HEK293 (cell line): ENCODE measurements at regions not wholly inside any gene's neighbourhood (a gene's known extent, or its start where the extent isn't known, plus 50 kb on each side); places are given as distances from the start of the nearest gene placed in this dataset.

Experiments
- CTCF ChIA-PET: fragments of 350-600 bp; formaldehyde crosslinking; extraction: SDS; loops from one replicate; lab custom pipeline; 2021; ENCODE audit warnings: antibody characterized with exemption; lab: Yijun Ruan, JAX
- POLR2A ChIA-PET: fragments of 300-600 bp; formaldehyde crosslinking; extraction: SDS; loops from one replicate; lab custom pipeline; 2020; ENCODE audit warnings: antibody characterized with exemption, inconsistent platforms; lab: Yijun Ruan, JAX
- H3K27ac ChIP-seq: fragments of 200-500 bp; sonication (Bioruptor generic); 2 replicates; pipeline ENCODE4 v1.5.1; 2014; ENCODE audit warnings: low read depth, low read length, control low read depth, inconsistent platforms; ENCODE audit errors: extremely low read depth
- H3K36me3 ChIP-seq, 2 experiments: fragments of 200-500 bp in 1 of 2; sonication (Bioruptor generic) in 1 of 2; 1 replicate in 1 of 2; 2 replicates in 1 of 2; pipeline ENCODE4 v1.5.1; 2014 to 2017; ENCODE audit warnings: inconsistent platforms in 2 of 2, low read length in 2 of 2; ENCODE audit not compliant: control insufficient read depth in 2 of 2, insufficient read depth in 1 of 2
- H3K4me1 ChIP-seq: fragments of 200-500 bp; sonication (Bioruptor generic); 2 replicates; pipeline ENCODE4 v1.5.1; 2014; ENCODE audit warnings: mild to moderate bottlenecking, low read length, inconsistent platforms; ENCODE audit not compliant: control insufficient read depth, insufficient read depth
- H3K4me3 ChIP-seq: 2 replicates; pipeline ENCODE4 v1.5.1; 2011; ENCODE audit warnings: low read depth, mild to moderate bottlenecking, control low read depth, low read length, moderate library complexity
- H3K9me3 ChIP-seq: fragments of 200-500 bp; sonication (Bioruptor generic); 2 replicates; pipeline ENCODE4 v1.5.1; 2014; ENCODE audit warnings: low read depth, low read length, inconsistent platforms; ENCODE audit not compliant: control insufficient read depth, insufficient read depth
- FEZF1 ChIP-seq: fragments of 450-650 bp; formaldehyde crosslinking; IDR thresholded peaks from 2 replicates; pipeline ENCODE4 v1.5.1; 2016; ENCODE audit warnings: missing biosample characterization, missing genetic modification characterization
- GLIS2 ChIP-seq: fragments of 450-650 bp; formaldehyde crosslinking; IDR thresholded peaks from 2 replicates; pipeline ENCODE4 v1.5.1; 2016; ENCODE audit warnings: missing biosample characterization, missing genetic modification characterization
- HOXA7 ChIP-seq: sonication (generic); formaldehyde crosslinking; IDR thresholded peaks from 2 replicates; pipeline ENCODE4 v1.8.1; 2022; ENCODE audit warnings: missing genetic modification reagents, borderline replicate concordance
- KLF17 ChIP-seq: fragments of 450-650 bp; formaldehyde crosslinking; IDR thresholded peaks from 2 replicates; pipeline ENCODE4 v1.5.1; 2016; ENCODE audit warnings: missing biosample characterization, missing genetic modification characterization
- MZF1 ChIP-seq: fragments of 450-650 bp; formaldehyde crosslinking; IDR thresholded peaks from 2 replicates; pipeline ENCODE4 v1.5.1; 2017; ENCODE audit warnings: missing biosample characterization, missing genetic modification characterization, borderline replicate concordance
- REST ChIP-seq: fragments of 450-650 bp; formaldehyde crosslinking; IDR thresholded peaks from 2 replicates; pipeline ENCODE4 v1.5.1; 2016; ENCODE audit warnings: missing biosample characterization, missing genetic modification characterization
- SCRT1 ChIP-seq: fragments of 450-650 bp; formaldehyde crosslinking; IDR thresholded peaks from 2 replicates; pipeline ENCODE4 v1.5.1; 2016; ENCODE audit warnings: missing biosample characterization, missing genetic modification characterization, borderline replicate concordance
- ZBTB26 ChIP-seq: fragments of 450-650 bp; formaldehyde crosslinking; optimal IDR thresholded peaks from 2 replicates; pipeline ENCODE3; 2016; ENCODE audit warnings: missing biosample characterization, mild to moderate bottlenecking, missing genetic modification characterization
- ZBTB44 ChIP-seq: fragments of 450-650 bp; IDR thresholded peaks from 2 replicates; pipeline ENCODE4 v1.5.1; 2018; ENCODE audit warnings: missing biosample characterization, mild to moderate bottlenecking, missing genetic modification characterization
- ZBTB8A ChIP-seq: fragments of 450-650 bp; formaldehyde crosslinking; IDR thresholded peaks from 2 replicates; pipeline ENCODE4 v1.5.1; 2016; ENCODE audit warnings: missing biosample characterization, missing genetic modification characterization
- ZNF341 ChIP-seq: fragments of 450-650 bp; formaldehyde crosslinking; IDR thresholded peaks from 2 replicates; pipeline ENCODE4; 2016; ENCODE audit warnings: low read depth, missing biosample characterization, missing genetic modification characterization
- ZNF394 ChIP-seq: fragments of 450-650 bp; formaldehyde crosslinking; IDR thresholded peaks from 2 replicates; pipeline ENCODE4 v1.5.1; 2016; ENCODE audit warnings: missing biosample characterization, missing genetic modification characterization, mild to moderate bottlenecking, moderate library complexity, borderline replicate concordance
- ZNF404 ChIP-seq: fragments of 450-650 bp; formaldehyde crosslinking; IDR thresholded peaks from 2 replicates; pipeline ENCODE4 v1.5.1; 2017; ENCODE audit warnings: missing biosample characterization, missing genetic modification characterization
- ZNF596 ChIP-seq: fragments of 450-650 bp; IDR thresholded peaks from 2 replicates; pipeline ENCODE4 v1.5.0; 2018; ENCODE audit warnings: missing biosample characterization, mild to moderate bottlenecking, missing genetic modification characterization, moderate library complexity
- ZNF629 ChIP-seq: fragments of 450-650 bp; formaldehyde crosslinking; IDR thresholded peaks from 2 replicates; pipeline ENCODE4 v1.5.1; 2017; ENCODE audit warnings: missing biosample characterization, missing genetic modification characterization
- ZNF677 ChIP-seq: fragments of 450-650 bp; IDR thresholded peaks from 2 replicates; pipeline ENCODE4 v1.5.0; 2018; ENCODE audit warnings: missing biosample characterization, mild to moderate bottlenecking, missing genetic modification characterization, moderate library complexity
- ZSCAN5A ChIP-seq: fragments of 450-650 bp; formaldehyde crosslinking; IDR thresholded peaks from 2 replicates; pipeline ENCODE4 v1.5.1; 2016; ENCODE audit warnings: missing biosample characterization, missing genetic modification characterization
- TF ChIP-seq, protein P1 (sequence below): fragments of 450-650 bp; formaldehyde crosslinking; IDR thresholded peaks from 2 replicates; pipeline ENCODE4 v1.5.1; 2017; ENCODE audit warnings: missing biosample characterization, mild to moderate bottlenecking, missing genetic modification characterization, moderate library complexity

GRCh38 chr3:117637666-117638065 is 928.1 kb downstream of the TUSC7 start:
- Histone ChIP-seq H3K9me3 (no peaks in the 10 kb centered on the region), H3K36me3 (no peaks in the 10 kb centered on the region), H3K4me3 (no peak overlapping the region), H3K4me1 (no peaks in the 10 kb centered on the region), H3K27ac (no peak overlapping the region)
- TF ChIP-seq ZNF596 (tag by site-specific recombination) (peak; percentile 93), ZNF404 (tag by site-specific recombination) (no peak)
- CTCF ChIA-PET: no interaction called here
- POLR2A ChIA-PET: no interaction called here

GRCh38 chr3:117644203-117644602 is 934.6 kb downstream of the TUSC7 start:
- Histone ChIP-seq H3K36me3 (no peaks in the 10 kb centered on the region), H3K9me3 (no peaks in the 10 kb centered on the region), H3K27ac (no peak overlapping the region), H3K4me3 (no peak overlapping the region), H3K4me1 (no peaks in the 10 kb centered on the region)
- ChIA-PET CTCF (no interaction called here), POLR2A (no interaction called here)
- TF ChIP-seq ZBTB44 (tag by site-specific recombination) (no peak), ZNF629 (tag by site-specific recombination) (no peak), KLF17 (tag by site-specific recombination) (no peak), ZNF394 (tag by site-specific recombination) (no peak), ZSCAN5A (no peak), FEZF1 (tag by site-specific recombination) (no peak)
- TF ChIP-seq, protein P1, sequence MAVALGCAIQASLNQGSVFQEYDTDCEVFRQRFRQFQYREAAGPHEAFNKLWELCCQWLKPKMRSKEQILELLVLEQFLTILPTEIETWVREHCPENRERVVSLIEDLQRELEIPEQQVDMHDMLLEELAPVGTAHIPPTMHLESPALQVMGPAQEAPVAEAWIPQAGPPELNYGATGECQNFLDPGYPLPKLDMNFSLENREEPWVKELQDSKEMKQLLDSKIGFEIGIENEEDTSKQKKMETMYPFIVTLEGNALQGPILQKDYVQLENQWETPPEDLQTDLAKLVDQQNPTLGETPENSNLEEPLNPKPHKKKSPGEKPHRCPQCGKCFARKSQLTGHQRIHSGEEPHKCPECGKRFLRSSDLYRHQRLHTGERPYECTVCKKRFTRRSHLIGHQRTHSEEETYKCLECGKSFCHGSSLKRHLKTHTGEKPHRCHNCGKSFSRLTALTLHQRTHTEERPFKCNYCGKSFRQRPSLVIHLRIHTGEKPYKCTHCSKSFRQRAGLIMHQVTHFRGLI (tag by site-specific recombination): no peak

DNA sequence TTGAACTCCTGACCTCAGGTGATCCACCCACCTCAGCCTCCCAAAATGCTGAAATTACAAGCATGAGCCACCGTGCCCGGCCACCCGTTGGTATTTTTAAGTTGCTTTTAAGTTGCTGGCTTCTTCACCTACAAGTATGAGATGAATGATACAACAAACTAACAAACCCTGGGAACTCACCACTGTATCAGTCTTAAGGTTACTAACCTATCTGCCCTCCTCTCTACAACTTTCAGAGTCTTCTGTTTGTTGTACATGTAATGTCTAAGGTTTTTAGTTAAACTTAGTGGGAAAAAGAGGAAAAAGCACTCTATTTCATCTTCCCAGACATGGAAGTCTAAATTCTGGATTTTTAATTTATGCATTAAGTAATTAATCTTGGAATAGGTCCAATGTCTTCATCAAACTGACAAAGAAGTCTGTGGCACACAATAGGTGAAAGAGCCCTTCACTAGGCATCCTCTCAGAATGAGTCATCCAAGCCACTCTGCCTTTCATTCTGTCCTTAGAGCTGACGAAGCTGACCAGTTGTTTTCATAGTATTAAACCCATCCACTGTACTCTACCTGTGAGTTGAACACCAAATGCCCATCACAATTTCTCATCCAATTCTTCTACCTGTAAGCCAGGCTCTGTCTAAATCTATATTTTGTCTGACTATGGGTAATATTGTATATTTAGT is 936.1 kb downstream of the TUSC7 start:
- Histone ChIP-seq H3K36me3 (no peaks in the 10 kb centered on the region), H3K9me3 (no peaks in the 10 kb centered on the region), H3K27ac (no peak overlapping the region), H3K4me3 (no peak overlapping the region), H3K4me1 (no peaks in the 10 kb centered on the region)
- TF ChIP-seq GLIS2 (tag by site-specific recombination) (no peak), MZF1 (no peak), ZNF341 (tag by site-specific recombination) (no peak), ZNF677 (tag by site-specific recombination) (no peak), HOXA7 (no peak), ZBTB26 (tag by site-specific recombination) (no peak), SCRT1 (tag by site-specific recombination) (no peak), REST (tag by site-specific recombination) (no peak), KLF17 (tag by site-specific recombination) (no peak), ZBTB8A (tag by site-specific recombination) (no peak)
- POLR2A ChIA-PET: no interaction called here
- CTCF ChIA-PET: no interaction called here
